ENCODE measurements at regions not wholly inside any gene's neighbourhood (a gene's known extent, or its start where the extent isn't known, plus 50 kb on each side); places are given as distances from the start of the nearest gene placed in this dataset.

DNA sequence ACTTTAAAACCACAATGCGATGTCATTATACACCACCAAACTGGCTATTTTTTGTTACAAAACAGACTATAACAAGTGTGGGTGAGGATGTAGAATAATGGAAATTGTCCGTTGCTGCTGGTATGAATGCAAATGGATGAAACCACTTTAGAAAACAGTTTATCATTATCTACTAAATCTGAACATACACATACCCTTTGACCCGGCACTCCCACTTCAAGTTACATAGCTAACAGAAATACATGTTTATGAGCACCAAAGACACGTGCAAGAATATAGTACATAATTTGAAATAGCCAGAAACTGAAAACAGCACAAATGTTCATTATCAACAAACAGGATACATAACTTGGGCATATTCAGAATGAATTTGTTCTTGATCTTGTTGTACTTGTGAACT is 206.4 kb upstream of the CHAC2 start:
- TF ChIP-seq POLR2A (IDR thresholded peaks at IDR 0.05), result no peak
- TF ChIP-seq, protein P1, sequence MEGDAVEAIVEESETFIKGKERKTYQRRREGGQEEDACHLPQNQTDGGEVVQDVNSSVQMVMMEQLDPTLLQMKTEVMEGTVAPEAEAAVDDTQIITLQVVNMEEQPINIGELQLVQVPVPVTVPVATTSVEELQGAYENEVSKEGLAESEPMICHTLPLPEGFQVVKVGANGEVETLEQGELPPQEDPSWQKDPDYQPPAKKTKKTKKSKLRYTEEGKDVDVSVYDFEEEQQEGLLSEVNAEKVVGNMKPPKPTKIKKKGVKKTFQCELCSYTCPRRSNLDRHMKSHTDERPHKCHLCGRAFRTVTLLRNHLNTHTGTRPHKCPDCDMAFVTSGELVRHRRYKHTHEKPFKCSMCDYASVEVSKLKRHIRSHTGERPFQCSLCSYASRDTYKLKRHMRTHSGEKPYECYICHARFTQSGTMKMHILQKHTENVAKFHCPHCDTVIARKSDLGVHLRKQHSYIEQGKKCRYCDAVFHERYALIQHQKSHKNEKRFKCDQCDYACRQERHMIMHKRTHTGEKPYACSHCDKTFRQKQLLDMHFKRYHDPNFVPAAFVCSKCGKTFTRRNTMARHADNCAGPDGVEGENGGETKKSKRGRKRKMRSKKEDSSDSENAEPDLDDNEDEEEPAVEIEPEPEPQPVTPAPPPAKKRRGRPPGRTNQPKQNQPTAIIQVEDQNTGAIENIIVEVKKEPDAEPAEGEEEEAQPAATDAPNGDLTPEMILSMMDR (IDR thresholded peaks at IDR 0.05), result no peak
